ENCODE measurements at regions not wholly inside any gene's neighbourhood (a gene's known extent, or its start where the extent isn't known, plus 50 kb on each side); places are given as distances from the start of the nearest gene placed in this dataset.

- Histone ChIP-seq H3K4me3 (ENCODE audit: low read depth in 1 of 2, low read length in 1 of 2) (no peak overlapping the region), H3K9me3 (no peaks in the 10 kb centered on the region), H3K27me3 (no peaks in the 10 kb centered on the region), H3K27ac (no peak overlapping the region), H3K4me1 (ENCODE audit: control insufficient read depth in 1 of 2, insufficient read depth in 1 of 2, low read depth in 1 of 2, low read length in 1 of 2) (peaks cover 14 to 15% of the 10 kb centered on the region in 2 experiments), H3K36me3 (no peaks in the 10 kb centered on the region)
- TF ChIP-seq CTCF (IDR thresholded peaks at IDR 0.05) = no peak
Observed at GRCh38 chr11:129319751-129320150, 55.9 kb upstream of the BARX2 start.

- no peaks in the 10 kb centered on the region for H3K27me3 ChIP-seq
- no peak overlapping the region for H3K27ac ChIP-seq
- peaks cover 9 to 10% of the 10 kb centered on the region in 2 experiments for H3K4me1 ChIP-seq (ENCODE audit: control insufficient read depth in 1 of 2, insufficient read depth in 1 of 2, low read depth in 1 of 2, low read length in 1 of 2)
- no peak for TF ChIP-seq CTCF (IDR thresholded peaks at IDR 0.05)
- no peaks in the 10 kb centered on the region for H3K36me3 ChIP-seq
- H3K9me3 ChIP-seq = no peaks in the 10 kb centered on the region
- H3K4me3 ChIP-seq (ENCODE audit: low read depth in 1 of 2, low read length in 1 of 2) = no peak overlapping the region
Observed at GRCh38 chr11:129319201-129319600, 56.4 kb upstream of the BARX2 start.

- H3K4me1 ChIP-seq (ENCODE audit: control insufficient read depth in 1 of 2, insufficient read depth in 1 of 2, low read depth in 1 of 2, low read length in 1 of 2) = no peaks in the 10 kb centered on the region
Observed at GRCh38 chr11:129317571-129317970, 58.1 kb upstream of the BARX2 start.

GRCh38 chr11:129316781-129317180 lies 58.9 kb upstream of the BARX2 start:
- Histone ChIP-seq H3K36me3 (no peaks in the 10 kb centered on the region), H3K27ac (no peak overlapping the region), H3K4me1 (ENCODE audit: control insufficient read depth in 1 of 2, insufficient read depth in 1 of 2, low read depth in 1 of 2, low read length in 1 of 2) (no peaks in the 10 kb centered on the region), H3K4me3 (ENCODE audit: low read depth in 1 of 2, low read length in 1 of 2) (no peak overlapping the region), H3K27me3 (no peaks in the 10 kb centered on the region), H3K9me3 (no peaks in the 10 kb centered on the region)
- TF ChIP-seq CTCF (IDR thresholded peaks at IDR 0.05) = no peak

More at GRCh38 chr11:129317571-129317970, 58.1 kb upstream of the BARX2 start:
- Histone ChIP-seq H3K4me3 (ENCODE audit: low read depth in 1 of 2, low read length in 1 of 2) (no peak overlapping the region), H3K36me3 (no peaks in the 10 kb centered on the region), H3K27me3 (no peaks in the 10 kb centered on the region), H3K27ac (no peak overlapping the region), H3K9me3 (no peaks in the 10 kb centered on the region)
- no peak for TF ChIP-seq CTCF (IDR thresholded peaks at IDR 0.05)

GRCh38 chr11:129315781-129316579 lies 59.7 kb upstream of the BARX2 start:
- no peak overlapping the region for H3K27ac ChIP-seq
- H3K9me3 ChIP-seq = no peaks in the 10 kb centered on the region
- H3K36me3 ChIP-seq = no peaks in the 10 kb centered on the region
- H3K4me3 ChIP-seq (ENCODE audit: low read depth in 1 of 2, low read length in 1 of 2) = no peak overlapping the region
- no peaks in the 10 kb centered on the region for H3K27me3 ChIP-seq
- H3K4me1 ChIP-seq (ENCODE audit: control insufficient read depth in 1 of 2, insufficient read depth in 1 of 2, low read depth in 1 of 2, low read length in 1 of 2) = no peaks in the 10 kb centered on the region
- no peak for TF ChIP-seq CTCF (IDR thresholded peaks at IDR 0.05)
